GM19438 (cell line): ENCODE measurements at regions not wholly inside any gene's neighbourhood (a gene's known extent, or its start where the extent isn't known, plus 50 kb on each side); places are given as distances from the start of the nearest gene placed in this dataset.

ENCODE experiments used
- ATAC-seq: cut with Tn5 transposase; IDR thresholded peaks from one replicate; pipeline ENCODE4 v1.9.1; 2021; ENCODE audit warnings: low read depth; ENCODE audit not compliant: unreplicated experiment

GRCh38 chr3:144129536-144130214, 158.1 kb downstream of the DIPK2A start:
- no peak for ATAC-seq

GRCh38 chr3:144141074-144141473, 169.5 kb downstream of the DIPK2A start:
- no peak for ATAC-seq

GRCh38 chr3:144141496-144141895, 169.9 kb downstream of the DIPK2A start:
- ATAC-seq = no peak

GRCh38 chr3:144142151-144142840, 170.7 kb downstream of the DIPK2A start:
- no peak for ATAC-seq

- ATAC-seq = no peak
These were observed 176.7 kb downstream of the DIPK2A start for GRCh38 chr3:144148356-144148755.

GRCh38 chr3:144151983-144152382, 180.4 kb downstream of the DIPK2A start:
- no peak for ATAC-seq

GRCh38 chr3:144160627-144161026, 189.0 kb downstream of the DIPK2A start:
- ATAC-seq = no peak

- no peak for ATAC-seq
These were observed 190.4 kb downstream of the DIPK2A start for GRCh38 chr3:144162042-144162441.

- no peak for ATAC-seq
These were observed 192.7 kb downstream of the DIPK2A start for GRCh38 chr3:144164352-144164751.

- no peak for ATAC-seq
These were observed 193.9 kb downstream of the DIPK2A start for GRCh38 chr3:144165482-144165881.

- no peak for ATAC-seq
These were observed 196.0 kb downstream of the DIPK2A start for GRCh38 chr3:144167634-144168033.

- no peak for ATAC-seq
These were observed 201.9 kb downstream of the DIPK2A start for GRCh38 chr3:144173491-144173890.

- no peak for ATAC-seq
These were observed 204.2 kb downstream of the DIPK2A start for GRCh38 chr3:144175644-144176425.

- no peak for ATAC-seq
These were observed 206.0 kb downstream of the DIPK2A start for GRCh38 chr3:144177649-144178048.

GRCh38 chr3:144178607-144179006, 207.0 kb downstream of the DIPK2A start:
- ATAC-seq = no peak

GRCh38 chr3:144181062-144181461, 209.4 kb downstream of the DIPK2A start:
- ATAC-seq = no peak

- no peak for ATAC-seq
These were observed 210.9 kb downstream of the DIPK2A start for GRCh38 chr3:144182501-144182900.

GRCh38 chr3:144185276-144185675, 213.7 kb downstream of the DIPK2A start:
- ATAC-seq = no peak

- ATAC-seq = no peak
These were observed 216.0 kb downstream of the DIPK2A start for GRCh38 chr3:144187531-144188210.

- no peak for ATAC-seq
These were observed 217.4 kb downstream of the DIPK2A start for GRCh38 chr3:144189044-144189443.

- ATAC-seq = no peak
These were observed 225.5 kb downstream of the DIPK2A start for GRCh38 chr3:144197116-144197515.
